ENCODE measurements at regions not wholly inside any gene's neighbourhood (a gene's known extent, or its start where the extent isn't known, plus 50 kb on each side); places are given as distances from the start of the nearest gene placed in this dataset.

- TF ChIP-seq POLR2A (IDR thresholded peaks at IDR 0.05) (no peak), CTCF (IDR thresholded peaks at IDR 0.05 in 4 of 5, conservative IDR thresholded peaks at IDR 0.05 in 1 of 5) (no peak)
- intact Hi-C loops (cut with DNase I; ENCODE audit: low total_unique reads): no loop called here
- H3K27ac ChIP-seq: no peak overlapping the region
- no peaks in the 10 kb centered on the region for H3K36me3 ChIP-seq
- H3K4me3 ChIP-seq: no peak overlapping the region
- DNase-seq: no peak
- no peaks in the 10 kb centered on the region for H3K9me3 ChIP-seq
- H3K27me3 ChIP-seq: no peaks in the 10 kb centered on the region
- ATAC-seq: no peak
- H3K4me1 ChIP-seq: no peaks in the 10 kb centered on the region
- in situ Hi-C loops (cut with MboI; ENCODE audit: low sequenced_read_pairs in 4 of 4): loop anchor here in 3 of 4 donors (5.0 to 25.0 kb wide), 4 partner anchors 54 to 324 kb away; partner anchors contain the start of gene TRABD2B (in 2 of the 3)
These were observed 62.1 kb upstream of the TRABD2B start for GRCh38 chr1:48059289-48059688.

- no peak for ATAC-seq
- DNase-seq: no peak
- no peaks in the 10 kb centered on the region for H3K27me3 ChIP-seq
- no peaks in the 10 kb centered on the region for H3K4me1 ChIP-seq
- TF ChIP-seq CTCF (IDR thresholded peaks at IDR 0.05 in 4 of 5, conservative IDR thresholded peaks at IDR 0.05 in 1 of 5) (no peak), POLR2A (IDR thresholded peaks at IDR 0.05) (no peak)
- H3K9me3 ChIP-seq: no peaks in the 10 kb centered on the region
- no peak overlapping the region for H3K27ac ChIP-seq
- intact Hi-C loops (cut with DNase I; ENCODE audit: low total_unique reads): no loop called here
- H3K4me3 ChIP-seq: no peak overlapping the region
- in situ Hi-C loops (cut with MboI; ENCODE audit: low sequenced_read_pairs in 4 of 4): loop anchor here in 3 of 4 donors (5.0 to 25.0 kb wide), 4 partner anchors 54 to 324 kb away; partner anchors contain the start of gene TRABD2B (in 2 of the 3)
- H3K36me3 ChIP-seq: no peaks in the 10 kb centered on the region
These were observed 61.2 kb upstream of the TRABD2B start for GRCh38 chr1:48058135-48059025.

GRCh38 chr1:48057249-48057648, 60.1 kb upstream of the TRABD2B start:
- H3K36me3 ChIP-seq: no peaks in the 10 kb centered on the region
- no peaks in the 10 kb centered on the region for H3K4me1 ChIP-seq
- DNase-seq (no peak), ATAC-seq (no peak)
- H3K9me3 ChIP-seq: no peaks in the 10 kb centered on the region
- H3K27ac ChIP-seq: no peak overlapping the region
- in situ Hi-C loops (cut with MboI; ENCODE audit: low sequenced_read_pairs in 4 of 4) (loop anchor here in 3 of 4 donors (5.0 to 25.0 kb wide), 4 partner anchors 52 to 322 kb away; partner anchors contain the start of gene TRABD2B (in 2 of the 3)), intact Hi-C loops (cut with DNase I; ENCODE audit: low total_unique reads) (no loop called here)
- TF ChIP-seq POLR2A (IDR thresholded peaks at IDR 0.05): no peak
- no peak for TF ChIP-seq CTCF (IDR thresholded peaks at IDR 0.05 in 4 of 5, conservative IDR thresholded peaks at IDR 0.05 in 1 of 5)
- H3K4me3 ChIP-seq: no peak overlapping the region
- H3K27me3 ChIP-seq: no peaks in the 10 kb centered on the region

- Histone ChIP-seq H3K9me3 (no peaks in the 10 kb centered on the region), H3K36me3 (no peaks in the 10 kb centered on the region), H3K27me3 (no peaks in the 10 kb centered on the region), H3K4me1 (no peaks in the 10 kb centered on the region), H3K4me3 (no peak overlapping the region), H3K27ac (no peak overlapping the region)
- DNase-seq (no peak), ATAC-seq (no peak)
- TF ChIP-seq POLR2A (IDR thresholded peaks at IDR 0.05): no peak
- TF ChIP-seq CTCF (IDR thresholded peaks at IDR 0.05 in 4 of 5, conservative IDR thresholded peaks at IDR 0.05 in 1 of 5): no peak
- intact Hi-C loops (cut with DNase I; ENCODE audit: low total_unique reads) (no loop called here), in situ Hi-C loops (cut with MboI; ENCODE audit: low sequenced_read_pairs in 4 of 4) (loop anchor here in 3 of 4 donors (5.0 to 25.0 kb wide), 4 partner anchors 51 to 321 kb away; partner anchors contain the start of gene TRABD2B (in 2 of the 3))
These were observed 58.9 kb upstream of the TRABD2B start for GRCh38 chr1:48055876-48056764.
